ENCODE measurements at regions not wholly inside any gene's neighbourhood (a gene's known extent, or its start where the extent isn't known, plus 50 kb on each side); places are given as distances from the start of the nearest gene placed in this dataset.

- no peak for DNase-seq
Measured at GRCh38 chr7:124992851-124993562, 63.4 kb upstream of the POT1 start.

GRCh38 chr7:124989911-124990310 lies 60.3 kb upstream of the POT1 start:
- no peak for DNase-seq
